Tibial nerve (tissue), 4 donors: ENCODE measurements at regions not wholly inside any gene's neighbourhood (a gene's known extent, or its start where the extent isn't known, plus 50 kb on each side); places are given as distances from the start of the nearest gene placed in this dataset.

ENCODE experiments used
- CTCF ChIP-seq, 5 experiments: fragments of 200-600 bp in 3 of 5; fragments of 450-650 bp in 2 of 5; sonication (generic) in 3 of 5; IDR thresholded peaks; one replicate each; pipeline ENCODE4 v1.5.1; 2016 to 2019; ENCODE audit warnings: antibody characterized with exemption in 5 of 5, mild to moderate bottlenecking in 3 of 5, moderate library complexity in 2 of 5
- EP300 ChIP-seq, 2 donors: sonication (generic); formaldehyde crosslinking; IDR thresholded peaks; one replicate each; pipeline ENCODE4 v1.6.1; 2017; ENCODE audit warnings: antibody characterized with exemption in 2 of 2, mild to moderate bottlenecking in 1 of 2
- POLR2A ChIP-seq, 2 donors: fragments of 450-650 bp; IDR thresholded peaks; one replicate each; pipeline ENCODE4 v1.6.1; 2017; ENCODE audit warnings: antibody characterized with exemption in 2 of 2, mild to moderate bottlenecking in 2 of 2, moderate library complexity in 2 of 2

- TF ChIP-seq CTCF (IDR thresholded peaks at IDR 0.05) (no peak), POLR2A (IDR thresholded peaks at IDR 0.05) (no peak), EP300 (IDR thresholded peaks at IDR 0.05) (no peak)
Observed at GRCh38 chr9:7729371-7730163, 70.0 kb downstream of the DMAC1 start.
